GM19397 (cell line): ENCODE measurements at regions not wholly inside any gene's neighbourhood (a gene's known extent, or its start where the extent isn't known, plus 50 kb on each side); places are given as distances from the start of the nearest gene placed in this dataset.

ENCODE experiments used
- ATAC-seq: cut with Tn5 transposase; IDR thresholded peaks from one replicate; pipeline ENCODE4 v1.9.1; 2021; ENCODE audit warnings: mild to moderate bottlenecking, moderate library complexity; ENCODE audit not compliant: unreplicated experiment

GRCh38 chr6:2505624-2506023 lies 245.1 kb downstream of the MYLK4 start:
- no peak for ATAC-seq

- no peak for ATAC-seq
These were observed 246.1 kb downstream of the MYLK4 start for GRCh38 chr6:2504495-2505064.

GRCh38 chr6:2503816-2504494 lies 246.8 kb downstream of the MYLK4 start:
- no peak for ATAC-seq

- ATAC-seq: no peak
These were observed 247.6 kb downstream of the MYLK4 start for GRCh38 chr6:2502998-2503674.

GRCh38 chr6:2502096-2502997 lies 248.4 kb downstream of the MYLK4 start:
- ATAC-seq: no peak

- ATAC-seq: no peak
These were observed 252.6 kb downstream of the MYLK4 start for GRCh38 chr6:2497922-2498623.

GRCh38 chr6:2496291-2496690 lies 250.9 kb upstream of the GMDS start:
- no peak for ATAC-seq

GRCh38 chr6:2492686-2493523 lies 247.5 kb upstream of the GMDS start:
- ATAC-seq: no peak

- ATAC-seq: no peak
These were observed 245.7 kb upstream of the GMDS start for GRCh38 chr6:2491137-2491536.

- ATAC-seq: no peak
These were observed 243.2 kb upstream of the GMDS start for GRCh38 chr6:2488578-2488977.

- no peak for ATAC-seq
These were observed 239.7 kb upstream of the GMDS start for GRCh38 chr6:2485116-2485515.

- no peak for ATAC-seq
These were observed 237.4 kb upstream of the GMDS start for GRCh38 chr6:2482773-2483172.

GRCh38 chr6:2481307-2481706 lies 235.9 kb upstream of the GMDS start:
- ATAC-seq: no peak

- no peak for ATAC-seq
These were observed 235.0 kb upstream of the GMDS start for GRCh38 chr6:2480267-2480966.

- no peak for ATAC-seq
These were observed 232.8 kb upstream of the GMDS start for GRCh38 chr6:2478200-2478599.

GRCh38 chr6:2477666-2478065 lies 232.3 kb upstream of the GMDS start:
- ATAC-seq: no peak

GRCh38 chr6:2477250-2477649 lies 231.8 kb upstream of the GMDS start:
- ATAC-seq: no peak

GRCh38 chr6:2476376-2476775 lies 231.0 kb upstream of the GMDS start:
- ATAC-seq: no peak

GRCh38 chr6:2471472-2471871 lies 226.1 kb upstream of the GMDS start:
- no peak for ATAC-seq
